Skeletal muscle tissue (tissue), 3 donors: ENCODE measurements at regions not wholly inside any gene's neighbourhood (a gene's known extent, or its start where the extent isn't known, plus 50 kb on each side); places are given as distances from the start of the nearest gene placed in this dataset.

Experiments
- H3K27ac ChIP-seq: one replicate; pipeline ENCODE4 v1.7.0; 2013; ENCODE audit warnings: mild to moderate bottlenecking, low read depth, low read length, inconsistent platforms
- H3K27me3 ChIP-seq, 3 donors: one replicate each; pipeline ENCODE4 v1.7.0; 2013; ENCODE audit warnings: low read length in 3 of 3; ENCODE audit not compliant: control insufficient read depth in 3 of 3, insufficient read depth in 3 of 3
- H3K36me3 ChIP-seq, 3 donors: one replicate each; pipeline ENCODE4 v1.7.0; 2013; ENCODE audit warnings: low read length in 3 of 3; ENCODE audit not compliant: control insufficient read depth in 3 of 3, insufficient read depth in 3 of 3
- H3K4me1 ChIP-seq, 3 donors: one replicate each; pipeline ENCODE4 v1.7.0; 2013; ENCODE audit warnings: low read length in 3 of 3, mild to moderate bottlenecking in 3 of 3; ENCODE audit not compliant: control insufficient read depth in 3 of 3, insufficient read depth in 3 of 3
- H3K4me3 ChIP-seq, 3 donors: one replicate each; pipeline ENCODE4 v1.7.0; 2013; ENCODE audit warnings: low read length in 3 of 3
- H3K9ac ChIP-seq, 3 donors: one replicate each; pipeline ENCODE4 v1.7.0; 2013; ENCODE audit warnings: low read length in 3 of 3, mild to moderate bottlenecking in 3 of 3, moderate library complexity in 2 of 3, low read depth in 1 of 3
- H3K9me3 ChIP-seq, 3 donors: one replicate each; pipeline ENCODE4 v1.7.0; 2013; ENCODE audit warnings: low read length in 3 of 3; ENCODE audit not compliant: control insufficient read depth in 3 of 3
- donor health status: Osteomylitis.

GRCh38 chr2:221051162-221051561 is 520.9 kb downstream of the EPHA4 start:
- Histone ChIP-seq H3K9ac (no peak overlapping the region), H3K36me3 (no peaks in the 10 kb centered on the region), H3K27me3 (no peaks in the 10 kb centered on the region), H3K4me1 (no peaks in the 10 kb centered on the region), H3K9me3 (no peaks in the 10 kb centered on the region), H3K4me3 (no peak overlapping the region), H3K27ac (no peak overlapping the region)

DNA sequence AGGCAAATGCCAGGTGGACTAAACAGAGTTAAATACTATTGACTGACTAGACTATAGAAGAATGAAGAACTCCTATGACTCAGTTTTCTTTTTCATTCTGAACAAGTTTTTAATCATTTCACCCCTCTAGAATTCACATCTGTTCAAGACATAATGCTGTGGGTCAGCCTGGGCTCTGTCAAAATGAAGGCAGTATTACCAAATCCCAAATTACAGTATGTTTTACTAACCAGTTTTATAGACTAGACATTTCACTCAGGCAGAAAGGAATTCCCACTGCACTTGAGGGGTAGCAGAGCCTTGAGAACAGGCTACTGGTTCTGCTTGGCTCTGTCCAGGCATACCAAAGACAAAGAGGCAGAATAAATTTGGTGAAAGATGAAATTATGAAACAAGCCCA is 511.7 kb downstream of the EPHA4 start:
- no peaks in the 10 kb centered on the region for H3K36me3 ChIP-seq
- H3K27ac ChIP-seq: no peak overlapping the region
- H3K4me3 ChIP-seq: no peak overlapping the region
- H3K27me3 ChIP-seq: no peaks in the 10 kb centered on the region
- H3K9me3 ChIP-seq: no peaks in the 10 kb centered on the region
- no peak overlapping the region for H3K9ac ChIP-seq
- H3K4me1 ChIP-seq: no peaks in the 10 kb centered on the region

DNA sequence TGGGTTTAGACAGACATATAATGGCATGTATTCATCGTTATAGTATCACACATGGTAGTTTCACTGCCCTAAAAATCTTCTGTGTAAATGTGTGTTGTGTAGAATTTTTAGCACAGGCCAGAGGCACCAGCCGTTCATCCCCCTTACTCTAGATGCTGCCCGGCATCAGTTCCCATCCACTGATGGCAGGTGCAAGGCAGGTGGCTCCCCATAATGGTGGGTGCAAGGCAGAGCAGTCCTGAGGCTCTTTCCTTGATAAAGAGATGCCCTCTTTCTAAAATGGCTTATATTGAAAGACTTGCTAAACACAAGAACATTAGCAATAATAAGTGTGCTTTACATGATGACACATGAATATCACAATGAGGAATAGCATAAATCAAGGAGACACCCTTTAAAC is 508.5 kb downstream of the EPHA4 start:
- H3K27ac ChIP-seq: no peak overlapping the region
- no peaks in the 10 kb centered on the region for H3K9me3 ChIP-seq
- H3K9ac ChIP-seq: no peak overlapping the region
- no peak overlapping the region for H3K4me3 ChIP-seq
- H3K36me3 ChIP-seq: no peaks in the 10 kb centered on the region
- no peaks in the 10 kb centered on the region for H3K4me1 ChIP-seq
- H3K27me3 ChIP-seq: no peaks in the 10 kb centered on the region

DNA sequence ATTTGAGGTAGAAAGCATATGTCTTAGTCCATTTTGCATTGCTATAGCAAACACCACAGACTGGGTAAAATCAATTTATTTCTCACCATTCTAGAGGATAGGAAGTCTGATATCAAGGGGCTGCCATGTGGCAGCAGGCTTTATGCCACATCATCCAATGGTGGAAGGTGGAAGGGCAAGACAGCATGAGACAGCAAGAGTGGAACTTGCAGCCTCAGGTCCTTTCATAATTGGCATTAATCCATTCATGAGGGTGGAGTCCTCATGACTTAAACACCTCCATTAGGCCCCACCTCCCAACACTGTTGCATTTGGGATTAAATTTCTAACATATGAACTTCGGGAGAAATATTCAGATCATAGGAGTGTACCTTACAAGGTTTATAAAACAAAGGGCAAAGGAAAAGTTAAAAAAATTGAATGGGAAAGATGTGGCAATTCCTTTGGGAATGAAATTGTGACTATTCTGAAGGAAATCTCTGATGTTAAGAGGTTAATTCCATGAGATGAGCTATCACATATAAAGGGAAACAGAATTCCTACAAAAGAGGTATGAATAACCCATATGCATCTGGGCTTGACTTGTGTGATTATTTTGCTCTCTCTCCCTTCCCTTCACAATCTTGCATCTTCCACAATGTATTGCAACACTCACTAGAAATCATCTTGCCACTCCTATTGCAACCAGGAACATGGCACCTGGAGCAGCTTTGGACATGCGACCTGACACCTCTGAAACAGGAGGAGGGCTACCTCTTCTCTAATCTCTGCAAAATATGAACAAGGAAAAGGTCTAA is 507.8 kb downstream of the EPHA4 start:
- H3K36me3 ChIP-seq: no peaks in the 10 kb centered on the region
- no peaks in the 10 kb centered on the region for H3K9me3 ChIP-seq
- no peak overlapping the region for H3K4me3 ChIP-seq
- H3K27me3 ChIP-seq: no peaks in the 10 kb centered on the region
- no peaks in the 10 kb centered on the region for H3K4me1 ChIP-seq
- H3K9ac ChIP-seq: no peak overlapping the region
- no peak overlapping the region for H3K27ac ChIP-seq

GRCh38 chr2:221064880-221065279 is 507.2 kb downstream of the EPHA4 start:
- Histone ChIP-seq H3K27me3 (no peaks in the 10 kb centered on the region), H3K4me1 (no peaks in the 10 kb centered on the region), H3K4me3 (no peak overlapping the region), H3K9ac (no peak overlapping the region), H3K27ac (no peak overlapping the region), H3K9me3 (no peaks in the 10 kb centered on the region), H3K36me3 (no peaks in the 10 kb centered on the region)

- H3K9me3 ChIP-seq: no peaks in the 10 kb centered on the region
- H3K4me3 ChIP-seq: no peak overlapping the region
- H3K36me3 ChIP-seq: no peaks in the 10 kb centered on the region
Measured at GRCh38 chr2:221068123-221068522, 504.0 kb downstream of the EPHA4 start.

DNA sequence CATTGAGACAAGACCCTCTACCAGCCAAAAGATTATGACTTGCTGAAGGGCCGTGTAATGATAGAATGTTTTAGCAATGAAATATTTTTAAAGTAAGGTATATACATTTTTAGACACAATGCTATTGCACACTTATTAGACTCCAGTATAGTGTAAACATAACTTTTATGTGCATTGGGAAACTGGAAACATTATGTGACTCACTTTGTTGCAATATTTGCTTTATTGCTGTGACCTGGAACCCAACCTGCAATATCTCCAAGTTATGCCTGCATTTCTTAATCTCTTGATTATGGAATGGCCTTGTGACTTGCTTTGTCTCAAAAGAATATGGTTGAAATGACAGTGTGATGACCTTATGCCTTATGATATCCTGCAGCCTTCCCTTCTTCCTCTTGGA is 502.0 kb downstream of the EPHA4 start:
- Histone ChIP-seq H3K9ac (no peak overlapping the region), H3K4me1 (no peaks in the 10 kb centered on the region), H3K27ac (no peak overlapping the region), H3K9me3 (no peaks in the 10 kb centered on the region), H3K36me3 (no peaks in the 10 kb centered on the region), H3K27me3 (no peaks in the 10 kb centered on the region), H3K4me3 (no peak overlapping the region)

More at GRCh38 chr2:221068123-221068522, 504.0 kb downstream of the EPHA4 start:
- Histone ChIP-seq H3K4me1 (no peaks in the 10 kb centered on the region), H3K27me3 (no peaks in the 10 kb centered on the region), H3K27ac (no peak overlapping the region), H3K9ac (no peak overlapping the region)

DNA sequence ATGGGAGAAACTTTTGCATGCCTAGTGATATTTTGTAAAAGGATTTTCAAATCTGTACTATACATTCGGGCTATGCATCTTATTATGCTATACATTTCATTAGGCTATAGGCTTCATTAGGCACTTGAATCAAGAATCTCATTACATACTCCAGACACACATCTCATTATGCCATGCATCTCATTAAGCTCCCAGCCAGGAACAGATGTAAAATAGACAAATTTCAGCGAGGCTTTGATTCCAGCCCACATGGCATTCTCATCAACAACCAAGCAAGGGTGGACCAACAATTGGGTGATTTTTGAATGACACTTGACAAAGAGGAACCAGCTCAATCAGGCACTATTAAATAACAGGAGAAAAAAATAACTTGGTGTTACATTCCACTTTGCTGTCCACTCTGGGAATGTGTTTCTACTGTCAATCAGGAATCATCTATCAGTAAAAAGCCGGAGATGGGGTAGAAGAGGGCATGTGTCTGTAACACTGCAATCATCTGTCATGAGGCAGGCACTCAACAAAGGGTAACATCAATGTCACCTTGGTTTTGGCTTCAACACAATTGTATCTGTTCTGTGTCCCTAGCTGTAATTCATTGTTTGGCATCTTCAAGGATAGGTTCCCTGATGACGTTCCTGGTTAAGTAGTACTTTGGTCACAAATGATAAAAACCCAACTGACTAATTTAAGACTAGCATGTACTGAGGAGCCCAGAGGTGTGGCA is 498.6 kb downstream of the EPHA4 start:
- H3K4me1 ChIP-seq: no peaks in the 10 kb centered on the region
- H3K9me3 ChIP-seq: no peaks in the 10 kb centered on the region
- no peaks in the 10 kb centered on the region for H3K27me3 ChIP-seq
- no peak overlapping the region for H3K27ac ChIP-seq
- H3K9ac ChIP-seq: no peak overlapping the region
- no peak overlapping the region for H3K4me3 ChIP-seq
- no peaks in the 10 kb centered on the region for H3K36me3 ChIP-seq

DNA sequence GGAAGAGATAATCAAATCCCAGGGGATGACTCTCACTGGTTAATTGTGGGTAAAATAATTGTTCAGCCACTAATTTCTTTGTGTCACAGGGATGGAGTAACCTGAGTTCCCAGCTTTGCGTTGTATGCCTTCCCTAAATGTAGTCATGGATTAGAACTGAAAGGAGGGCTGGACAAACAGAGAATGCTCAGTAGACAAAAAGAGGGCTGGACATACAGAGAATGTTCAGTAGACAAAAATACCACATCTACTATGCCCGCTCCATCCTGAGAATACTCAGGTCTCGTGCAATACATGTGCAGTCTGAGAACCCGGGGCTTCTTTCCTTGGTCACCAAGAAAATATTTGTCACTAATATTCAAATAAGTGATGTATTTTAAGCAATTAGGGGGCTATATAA is 497.9 kb downstream of the EPHA4 start:
- H3K27ac ChIP-seq: no peak overlapping the region

GRCh38 chr2:221075203-221075602 is 496.9 kb downstream of the EPHA4 start:
- Histone ChIP-seq H3K9me3 (no peaks in the 10 kb centered on the region), H3K27me3 (no peaks in the 10 kb centered on the region), H3K9ac (no peak overlapping the region), H3K4me3 (no peak overlapping the region), H3K27ac (no peak overlapping the region), H3K36me3 (no peaks in the 10 kb centered on the region), H3K4me1 (no peaks in the 10 kb centered on the region)

More for the DNA sequence above, 497.9 kb downstream of the EPHA4 start:
- no peak overlapping the region for H3K9ac ChIP-seq
- H3K9me3 ChIP-seq: no peaks in the 10 kb centered on the region
- no peaks in the 10 kb centered on the region for H3K36me3 ChIP-seq
- no peak overlapping the region for H3K4me3 ChIP-seq
- no peaks in the 10 kb centered on the region for H3K4me1 ChIP-seq
- H3K27me3 ChIP-seq: no peaks in the 10 kb centered on the region
